ENCODE measurements at regions not wholly inside any gene's neighbourhood (a gene's known extent, or its start where the extent isn't known, plus 50 kb on each side); places are given as distances from the start of the nearest gene placed in this dataset.

- DNase-seq (ENCODE audit: low read depth in 1 of 2, low spot score in 2 of 2) (peak in 1 of 2 experiments; percentile 21), FAIRE-seq (peak; percentile 73)
- Histone ChIP-seq H2AK5ac (ENCODE audit: low read depth, low read length) (no peak overlapping the region), H3K4me2 (ENCODE audit: insufficient read depth in 1 of 2, low read depth in 2 of 2, low read length in 2 of 2) (no peak overlapping the region), H4K5ac (ENCODE audit: insufficient read length, low read depth, low read length) (no peak overlapping the region), H3K79me2 (ENCODE audit: control insufficient read depth in 1 of 2, insufficient read depth in 2 of 2, low read length in 2 of 2) (no peaks in the 10 kb centered on the region), H2BK5ac (ENCODE audit: low read depth, low read length) (0 out of 2 replicates have a peak overlapping the region, but pooled peaks have one; percentile 9), H3K9me3 (ENCODE audit: insufficient read depth in 2 of 2, low read depth in 1 of 2, low read length in 1 of 2) (peaks cover 4 to 5% of the 10 kb centered on the region in 2 experiments; a peak in 1 of 4 replicates), H3K4ac (replicated peaks; ENCODE audit: insufficient read length, low read depth, low read length) (no peak overlapping the region), H4K8ac (ENCODE audit: extremely low read depth, insufficient read depth, low read length) (no peak overlapping the region), H2AFZ (ENCODE audit: low read length) (no peak overlapping the region), H3K23ac (ENCODE audit: insufficient read length) (no peak overlapping the region), H3K4me3 (ENCODE audit: extremely low read depth in 1 of 4, insufficient read depth in 2 of 4, low read depth in 3 of 4, low read length in 4 of 4) (no peak overlapping the region), H3K79me1 (ENCODE audit: low read depth, low read length) (no peaks in the 10 kb centered on the region), H3K23me2 (ENCODE audit: low read depth, low read length) (no peaks in the 10 kb centered on the region), H2BK15ac (ENCODE audit: low read length) (no peak overlapping the region), H2BK120ac (replicated peaks; ENCODE audit: low read depth, low read length) (no peak overlapping the region), H4K20me1 (replicated peaks in 1 of 2; ENCODE audit: control insufficient read depth in 1 of 2, insufficient read depth in 2 of 2, low read length in 2 of 2) (no peaks in the 10 kb centered on the region), H2BK12ac (ENCODE audit: low read depth, low read length) (no peak overlapping the region), H3K4me1 (replicated peaks in 1 of 4; ENCODE audit: control insufficient read depth in 3 of 4, insufficient read depth in 4 of 4, low read length in 3 of 4) (0 out of 7 replicates have a peak, but pooled peaks cover 0 to 2% (median 0%) of the 10 kb centered on the region in 4 experiments), H3K14ac (ENCODE audit: insufficient read length) (no peak overlapping the region), H3K27ac (ENCODE audit: low read depth, low read length) (no peak overlapping the region), H3K27me3 (replicated peaks in 1 of 4; ENCODE audit: control insufficient read depth in 3 of 4, extremely low read depth in 1 of 4, insufficient read depth in 3 of 4, low read length in 3 of 4) (no peaks in the 10 kb centered on the region; a peak in 1 of 7 replicates), H3K18ac (ENCODE audit: extremely low read depth, low read length) (no peak overlapping the region), H3K56ac (replicated peaks; ENCODE audit: insufficient read length, low read depth, low read length) (no peak overlapping the region), H4K91ac (replicated peaks; ENCODE audit: insufficient read length, low read length) (no peak overlapping the region), H3K36me3 (ENCODE audit: control insufficient read depth in 2 of 4, insufficient read depth in 4 of 4, low read length in 3 of 4) (no peaks in the 10 kb centered on the region; a peak in 1 of 8 replicates), H3K9ac (replicated peaks in 1 of 4; ENCODE audit: extremely low read depth in 1 of 4, low read depth in 3 of 4, low read length in 3 of 4) (no peak overlapping the region), H2BK20ac (ENCODE audit: low read length) (no peak overlapping the region)
- 90% methylated on average over 12 of the region's 12 CpGs; no CpG with 5 or more reads in 1 of the 2 experiments for WGBS, 2 experiments (ENCODE audit: extremely low coverage in 1 of 2, insufficient coverage in 1 of 2, insufficient read length in 1 of 2, insufficient replicate concordance in 2 of 2, low coverage in 1 of 2, low lambda C conversion rate in 2 of 2, missing lambda C conversion rate in 1 of 2)
- ChIA-PET POLR2A (ENCODE audit: partially characterized antibody) (no interaction called here), CTCF (ENCODE audit: partially characterized antibody) (no interaction called here)
- TF ChIP-seq TBP (IDR thresholded peaks at IDR 0.05; ENCODE audit: low read depth, low read length), result no peak
- TF ChIP-seq FOSL1 (IDR thresholded peaks at IDR 0.05; ENCODE audit: insufficient read depth, low read depth, low read length), result no peak
- TF ChIP-seq RAD21 (IDR thresholded peaks at IDR 0.05 in 1 of 2, conservative IDR thresholded peaks at IDR 0.05 in 1 of 2; ENCODE audit: low read depth in 2 of 2, low read length in 2 of 2), result no peak
- TF ChIP-seq SP1 (IDR thresholded peaks at IDR 0.05; ENCODE audit: low read depth, low read length), result no peak
- TF ChIP-seq CBX8 (IDR thresholded peaks at IDR 0.05; ENCODE audit: borderline replicate concordance, low read depth, low read length), result no peak
- no peak for TF ChIP-seq CREB1 (IDR thresholded peaks at IDR 0.05)
- no peak for TF ChIP-seq CHD2 (IDR thresholded peaks at IDR 0.05; ENCODE audit: low read length)
- TF ChIP-seq RXRA (IDR thresholded peaks at IDR 0.05; ENCODE audit: insufficient read depth, low read depth, low read length), result no peak
- TF ChIP-seq SIX5 (IDR thresholded peaks at IDR 0.05; ENCODE audit: low read depth, low read length), result no peak
- no peak for TF ChIP-seq EP300 (IDR thresholded peaks at IDR 0.05; ENCODE audit: borderline replicate concordance in 1 of 2, low read depth in 2 of 2, low read length in 2 of 2)
- no peak for TF ChIP-seq SP4 (IDR thresholded peaks at IDR 0.05; ENCODE audit: low read length)
- TF ChIP-seq ASH2L (IDR thresholded peaks at IDR 0.05; ENCODE audit: low read length), result no peak
- no peak for TF ChIP-seq E2F6 (IDR thresholded peaks at IDR 0.05)
- no peak for TF ChIP-seq TEAD4 (IDR thresholded peaks at IDR 0.05; ENCODE audit: low read depth, low read length)
Measured at GRCh38 chr3:76203578-76203977, 418.2 kb upstream of the ZNF717 start.

All from H1 (cell line).